ENCODE measurements at regions not wholly inside any gene's neighbourhood (a gene's known extent, or its start where the extent isn't known, plus 50 kb on each side); places are given as distances from the start of the nearest gene placed in this dataset.

DNA sequence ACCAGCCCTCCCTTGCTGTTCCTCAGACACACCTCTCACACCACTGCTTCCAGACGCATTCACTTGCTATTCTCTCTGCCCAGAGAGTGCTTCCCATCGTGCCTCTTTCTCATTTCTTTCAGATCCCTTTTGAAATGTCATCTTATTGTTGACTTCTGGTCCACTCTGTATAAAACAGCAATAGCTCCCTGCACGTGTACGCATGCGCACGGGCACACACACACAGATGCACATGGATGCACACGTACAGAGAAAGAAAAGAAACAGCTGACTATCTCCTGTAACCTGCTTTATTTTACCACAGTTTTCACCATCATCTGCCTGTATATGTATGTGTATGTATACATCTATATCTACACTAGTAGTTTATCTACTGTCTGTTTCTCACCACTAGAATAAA is 285.9 kb upstream of the NR5A2 start:
- DNase-seq (ENCODE audit: low read depth in 2 of 2): no peak

DNA sequence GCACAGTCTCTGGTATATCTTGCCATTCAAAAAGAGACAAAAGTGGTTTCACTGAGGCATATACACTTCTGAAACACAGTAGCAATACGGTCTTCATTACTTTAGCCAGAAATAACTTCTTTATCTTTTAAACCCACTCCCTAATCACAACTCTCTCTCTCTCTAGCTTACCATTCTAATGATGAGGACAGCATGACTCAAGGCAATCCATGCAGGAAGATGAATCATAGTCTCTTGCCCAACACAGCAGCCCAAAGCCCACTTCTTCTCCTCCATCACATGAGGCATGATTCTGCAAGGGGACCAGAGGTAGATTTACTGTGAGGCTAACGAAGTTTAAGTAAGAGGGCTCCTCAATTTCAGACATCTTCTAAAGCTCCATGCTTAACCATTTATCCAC is 285.0 kb upstream of the NR5A2 start:
- no peak for DNase-seq (ENCODE audit: low read depth in 2 of 2)

GRCh38 chr1:199743227-199743626 is 284.3 kb upstream of the NR5A2 start:
- no peak for DNase-seq (ENCODE audit: low read depth in 2 of 2)

- DNase-seq (ENCODE audit: low read depth in 2 of 2): no peak
Measured at GRCh38 chr1:199746666-199747384, 280.7 kb upstream of the NR5A2 start.

DNA sequence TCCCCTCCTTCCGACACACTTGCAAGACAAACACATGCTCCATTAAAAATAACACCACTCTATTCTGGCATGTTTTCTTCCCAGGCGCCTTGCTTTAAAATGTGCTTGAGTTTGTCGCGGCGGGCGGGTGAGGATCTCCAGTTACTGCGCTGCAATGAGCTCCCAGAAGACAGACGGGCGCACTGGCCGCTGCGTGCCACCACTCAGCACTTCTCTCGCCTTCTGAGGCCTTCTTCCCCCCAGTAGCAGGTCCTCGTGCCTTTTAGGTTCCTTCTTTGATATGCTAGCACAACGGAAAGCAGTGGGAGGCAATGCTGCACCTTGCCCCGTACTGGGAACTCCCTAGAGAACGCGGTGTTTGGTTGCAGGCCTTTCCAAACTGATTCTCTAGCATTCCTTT is 279.5 kb upstream of the NR5A2 start:
- no peak for DNase-seq (ENCODE audit: low read depth in 2 of 2)

DNA sequence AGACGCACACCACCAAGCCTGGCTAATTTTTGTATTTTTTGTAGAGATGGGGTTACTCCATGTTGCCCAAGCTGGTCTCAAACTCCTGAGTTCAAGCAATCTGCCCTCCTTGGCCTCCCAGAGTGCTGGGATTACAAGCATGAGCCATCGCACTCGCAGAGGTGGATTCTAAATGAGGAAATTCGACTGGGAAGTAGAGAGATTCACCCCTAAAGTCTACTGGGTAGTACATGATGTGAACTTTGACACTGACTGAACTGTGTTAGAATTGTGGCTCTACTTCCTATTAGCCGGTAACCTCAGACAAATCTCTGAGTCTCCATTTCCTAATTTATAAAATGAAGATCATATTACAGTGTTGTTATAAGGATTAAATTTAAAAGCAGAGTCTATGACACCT is 276.0 kb upstream of the NR5A2 start:
- DNase-seq (ENCODE audit: low read depth in 2 of 2): no peak

DNA sequence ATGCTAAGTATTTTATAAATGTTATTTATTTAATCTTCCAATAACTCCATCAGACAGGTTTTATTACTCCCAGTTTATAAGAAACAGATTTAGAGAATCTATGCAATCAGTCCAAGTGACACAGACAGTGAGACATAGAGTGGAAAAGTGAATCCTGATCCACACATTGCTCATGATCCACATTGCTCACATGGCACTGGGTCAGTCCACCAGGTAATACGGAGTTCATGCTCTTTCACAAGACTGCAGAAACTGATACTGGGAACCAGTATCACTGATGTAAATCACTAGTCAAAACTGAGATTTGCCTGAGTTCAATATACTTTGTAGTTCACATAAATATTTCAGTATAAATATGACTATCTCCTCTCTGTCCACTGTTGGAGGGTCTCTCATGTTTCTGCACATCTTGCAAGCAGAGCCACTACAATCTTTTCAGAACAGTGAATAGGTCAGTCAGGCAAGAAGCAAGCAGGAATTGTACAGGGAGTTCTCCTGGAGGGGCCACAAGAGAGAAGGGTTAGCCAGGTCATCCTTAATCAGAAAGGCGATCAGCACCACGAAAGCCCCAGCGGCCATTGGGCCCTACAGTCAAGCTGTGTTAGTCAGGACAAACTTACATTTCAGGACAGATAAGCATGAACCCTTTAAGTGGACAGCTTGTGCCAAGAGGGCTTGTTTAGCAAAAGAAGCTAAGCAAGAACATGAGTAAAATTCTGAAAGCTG is 275.4 kb upstream of the NR5A2 start:
- no peak for DNase-seq (ENCODE audit: low read depth in 2 of 2)

DNA sequence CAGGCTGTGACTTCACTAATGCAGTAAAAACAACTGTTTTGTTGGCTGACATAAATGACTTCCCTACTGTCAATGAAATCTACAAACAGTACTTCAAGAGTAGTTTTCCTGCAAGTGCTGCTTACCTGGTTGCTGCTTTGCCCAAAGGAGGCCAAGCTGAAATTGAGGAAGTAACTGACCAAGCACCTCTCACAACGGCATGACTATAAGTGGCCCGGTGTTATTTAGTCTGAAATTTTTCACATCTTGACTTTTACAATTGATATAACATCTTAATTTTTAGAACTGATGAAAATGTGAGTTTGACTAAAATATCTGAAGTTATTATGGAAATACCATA is 274.9 kb upstream of the NR5A2 start:
- no peak for DNase-seq (ENCODE audit: low read depth in 2 of 2)

- DNase-seq (ENCODE audit: low read depth in 2 of 2): no peak
Measured at GRCh38 chr1:199753513-199753912, 274.0 kb upstream of the NR5A2 start.

DNA sequence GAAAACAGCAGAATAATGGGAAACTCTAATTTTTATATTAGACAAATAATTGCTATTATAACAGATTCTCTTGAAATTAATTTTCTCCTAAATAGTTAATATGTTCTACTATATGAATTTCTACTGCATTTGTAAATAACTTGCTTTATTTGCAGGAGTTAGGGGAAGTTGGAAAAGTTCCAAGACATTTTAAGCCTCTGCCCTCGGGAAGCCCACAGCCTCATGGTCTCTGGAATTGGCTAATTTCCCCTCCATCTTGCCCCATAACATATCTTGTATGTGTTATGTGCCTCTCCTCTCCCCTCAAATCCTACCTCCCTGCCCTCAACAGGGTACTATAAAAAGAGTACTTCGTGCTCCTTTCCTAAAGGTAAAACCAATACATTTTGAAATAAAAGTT is 271.4 kb upstream of the NR5A2 start:
- DNase-seq (ENCODE audit: low read depth in 2 of 2): no peak

DNA sequence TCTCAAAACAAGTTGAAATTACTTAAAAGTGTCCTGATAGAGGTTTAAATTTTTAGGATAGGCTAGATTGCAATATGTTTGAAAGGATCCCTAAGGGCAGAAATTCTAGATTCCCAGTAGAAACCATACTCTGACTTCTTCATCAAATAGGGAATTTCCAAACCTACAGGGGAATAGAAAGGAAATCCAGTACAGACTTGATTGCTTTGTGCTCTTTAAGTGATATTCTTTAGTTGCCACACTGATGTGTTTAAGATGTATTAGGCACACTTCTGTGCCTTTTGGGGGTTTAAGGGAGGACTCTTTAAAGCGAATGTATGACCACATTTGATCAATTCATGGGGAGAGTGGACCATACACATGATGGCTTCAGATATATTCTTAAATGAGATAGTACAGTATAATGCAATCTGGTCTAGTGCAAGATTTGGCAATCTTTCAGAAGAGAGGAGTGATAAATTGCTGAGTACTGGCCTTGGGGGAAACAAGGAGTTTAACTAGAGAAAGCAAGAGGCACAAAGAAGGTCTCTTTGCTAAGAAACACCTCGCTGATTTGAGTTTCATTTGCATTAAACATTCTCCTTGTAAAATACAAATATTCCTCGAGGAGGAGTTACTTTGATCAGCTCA is 268.8 kb upstream of the NR5A2 start:
- DNase-seq (ENCODE audit: low read depth in 2 of 2): no peak

- no peak for DNase-seq (ENCODE audit: low read depth in 2 of 2)
Measured at GRCh38 chr1:199759268-199759730, 268.2 kb upstream of the NR5A2 start.

DNA sequence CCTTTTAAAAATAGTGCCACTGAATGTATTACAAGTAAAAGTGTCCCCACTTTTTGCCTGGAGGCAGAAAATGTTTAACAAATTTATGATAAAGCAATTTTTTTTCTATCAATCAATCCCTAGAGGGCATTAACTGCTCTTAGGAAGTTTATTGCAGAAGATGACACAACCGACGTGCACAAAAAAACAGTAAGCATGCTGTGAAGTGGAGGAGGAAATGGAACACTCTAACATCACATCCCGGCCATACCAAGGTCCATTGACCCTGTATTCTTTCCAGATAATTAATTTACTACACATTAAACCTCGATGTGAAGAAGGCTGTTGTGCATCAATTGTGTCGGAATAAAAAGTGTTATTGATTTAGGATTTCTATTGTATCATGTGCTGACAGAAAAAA is 264.9 kb upstream of the NR5A2 start:
- DNase-seq (ENCODE audit: low read depth in 2 of 2): no peak

GRCh38 chr1:199766218-199766792 is 261.2 kb upstream of the NR5A2 start:
- no peak for DNase-seq (ENCODE audit: low read depth in 2 of 2)

DNA sequence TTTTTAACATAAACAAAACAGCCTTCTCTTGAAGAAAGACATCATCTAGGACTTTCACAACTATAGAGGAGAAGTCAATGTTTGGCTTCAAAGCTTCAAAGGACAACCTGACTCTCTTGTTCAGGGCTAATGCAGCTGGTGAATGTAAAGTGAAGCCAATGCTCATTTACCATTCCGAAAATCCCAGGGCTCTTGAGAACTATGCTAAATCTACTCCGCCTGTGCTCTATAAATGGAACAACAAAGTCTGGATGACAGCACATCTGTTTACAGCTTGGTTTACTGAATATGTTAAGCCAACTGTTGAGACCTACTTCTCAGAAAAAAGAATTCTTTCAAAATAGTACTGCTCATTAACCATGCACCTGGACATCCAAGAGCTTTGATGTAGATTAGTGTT is 259.8 kb upstream of the NR5A2 start:
- DNase-seq (ENCODE audit: low read depth in 2 of 2): no peak

- no peak for DNase-seq (ENCODE audit: low read depth in 2 of 2)
Measured at GRCh38 chr1:199774433-199775089, 252.9 kb upstream of the NR5A2 start.

- no peak for DNase-seq (ENCODE audit: low read depth in 2 of 2)
Measured at GRCh38 chr1:199776768-199777497, 250.6 kb upstream of the NR5A2 start.

GRCh38 chr1:199778324-199778955 is 249.1 kb upstream of the NR5A2 start:
- no peak for DNase-seq (ENCODE audit: low read depth in 2 of 2)

- DNase-seq (ENCODE audit: low read depth in 2 of 2): no peak
Measured at GRCh38 chr1:199780091-199780490, 247.4 kb upstream of the NR5A2 start.

DNA sequence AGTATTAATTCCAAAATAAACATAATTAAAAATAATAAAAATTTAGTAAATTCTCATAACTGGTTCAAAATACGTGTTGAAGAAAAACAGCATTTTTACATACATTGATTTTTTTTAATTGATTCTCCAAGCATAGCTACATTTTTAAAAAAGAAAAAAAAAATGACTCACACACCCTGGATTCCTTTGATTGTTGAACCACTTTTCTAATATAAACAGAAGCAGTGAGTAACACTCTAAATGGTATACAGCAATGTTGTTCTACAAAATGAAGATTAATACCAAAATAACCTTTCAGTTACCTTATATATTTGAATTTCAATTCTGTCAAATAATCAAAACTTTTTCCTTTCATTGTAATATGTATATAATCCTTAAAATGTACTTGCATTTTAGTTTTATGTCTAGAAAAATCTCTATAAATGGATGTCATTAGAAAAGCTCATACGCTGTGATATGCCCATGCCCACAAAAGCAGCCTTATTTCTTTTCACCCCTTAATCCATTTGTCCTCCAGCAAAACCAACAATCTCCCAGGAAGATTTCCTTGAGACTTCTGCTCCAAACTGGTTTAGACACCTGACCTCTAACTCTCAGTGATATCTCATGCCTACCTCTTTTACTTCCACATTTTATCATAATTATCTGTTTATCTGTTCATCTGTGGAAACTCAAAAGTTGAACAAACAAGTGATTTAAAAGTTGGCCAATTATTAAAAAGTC is 246.4 kb upstream of the NR5A2 start:
- DNase-seq (ENCODE audit: low read depth in 2 of 2): no peak
